GM12878 (cell line): ENCODE measurements at regions not wholly inside any gene's neighbourhood (a gene's known extent, or its start where the extent isn't known, plus 50 kb on each side); places are given as distances from the start of the nearest gene placed in this dataset.

Experiments used
- ATF3 ChIP-seq: IDR thresholded peaks from 2 replicates; pipeline ENCODE4 v1.6.1; 2011; ENCODE audit warnings: low read depth, mild to moderate bottlenecking, low read length, moderate library complexity, borderline replicate concordance; ENCODE audit errors: extremely low read depth
- CTCF ChIP-seq, 3 experiments: IDR thresholded peaks in 2 of 3; conservative IDR thresholded peaks in 1 of 3; 2 replicates each; pipeline ENCODE4 v1.5.1; 2011; ENCODE audit warnings: low read depth in 3 of 3, low read length in 3 of 3, mild to moderate bottlenecking in 3 of 3, control low read depth in 2 of 3, moderate library complexity in 2 of 3, inconsistent platforms in 1 of 3, mixed read lengths in 1 of 3; ENCODE audit not compliant: control insufficient read depth in 2 of 3, insufficient read depth in 1 of 3; ENCODE audit errors: extremely low read depth in 1 of 3
- POLR2AphosphoS5 ChIP-seq: IDR thresholded peaks from 2 replicates; pipeline ENCODE4 v1.6.1; 2011; ENCODE audit warnings: mild to moderate bottlenecking, low read length, inconsistent platforms

GRCh38 chr4:23579166-23579565 lies 310.7 kb downstream of the PPARGC1A start:
- TF ChIP-seq ATF3 (no peak), CTCF (IDR thresholded peaks at IDR 0.05 in 2 of 3, conservative IDR thresholded peaks at IDR 0.05 in 1 of 3; ENCODE audit: control insufficient read depth in 2 of 3, extremely low read depth in 1 of 3, insufficient read depth in 1 of 3, low read depth in 3 of 3, low read length in 3 of 3) (no peak), POLR2AphosphoS5 (no peak)
